HG02884 (cell line): ENCODE measurements at regions not wholly inside any gene's neighbourhood (a gene's known extent, or its start where the extent isn't known, plus 50 kb on each side); places are given as distances from the start of the nearest gene placed in this dataset.
"Not testable (repeated sequence)": the region's sequence is repeated elsewhere in the genome, so short reads cannot be mapped to it uniquely, and the experiment has no call there.

Source experiments
- ATAC-seq: cut with Tn5 transposase; IDR thresholded peaks from one replicate; pipeline ENCODE4 v1.9.1; 2021; ENCODE audit warnings: mild to moderate bottlenecking, moderate library complexity; ENCODE audit not compliant: unreplicated experiment

DNA sequence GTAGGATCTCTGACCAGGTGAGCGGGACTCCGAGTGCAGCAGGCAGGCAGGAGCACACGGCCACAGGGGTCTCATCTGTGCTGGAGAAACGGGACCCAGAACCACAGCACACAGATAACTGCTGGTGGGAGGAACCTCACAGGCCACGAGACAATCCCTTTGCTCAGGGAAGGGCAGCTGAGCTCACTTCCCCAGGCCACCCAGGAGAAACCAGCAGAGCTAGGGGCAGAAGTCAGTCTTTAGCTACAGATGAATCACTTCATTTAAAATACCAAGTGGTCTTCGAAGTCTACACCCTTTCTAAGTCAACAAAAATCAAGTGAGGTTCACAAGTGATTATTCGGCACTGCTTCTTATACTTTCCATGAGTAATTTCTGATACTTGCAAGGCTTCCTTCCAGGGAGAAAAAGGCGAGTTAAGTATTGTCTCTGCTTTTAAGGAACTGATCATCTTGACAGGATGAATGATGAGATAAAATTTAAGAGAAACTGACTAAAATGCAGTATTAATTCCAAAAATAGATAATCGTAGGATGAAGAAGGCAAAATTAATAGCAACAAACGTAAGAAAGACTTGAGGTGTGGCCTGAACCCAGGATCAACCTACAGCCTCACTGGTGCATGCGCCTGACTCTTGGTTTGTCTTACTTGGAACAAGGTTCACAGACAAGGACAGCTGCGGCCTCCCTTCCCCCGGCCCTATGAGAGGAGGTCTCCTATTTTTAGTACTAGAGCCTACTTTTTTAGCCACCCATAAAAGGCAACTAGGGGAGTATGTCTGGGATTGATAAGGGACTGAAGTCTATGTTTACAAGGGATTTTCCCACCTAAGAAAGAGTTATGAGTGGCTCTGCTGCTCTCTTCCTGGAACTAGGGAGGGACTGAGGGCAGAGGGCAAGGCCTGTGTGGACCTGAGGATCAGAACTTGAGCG lies 233.6 kb downstream of the TTLL2 start:
- no peak for ATAC-seq

DNA sequence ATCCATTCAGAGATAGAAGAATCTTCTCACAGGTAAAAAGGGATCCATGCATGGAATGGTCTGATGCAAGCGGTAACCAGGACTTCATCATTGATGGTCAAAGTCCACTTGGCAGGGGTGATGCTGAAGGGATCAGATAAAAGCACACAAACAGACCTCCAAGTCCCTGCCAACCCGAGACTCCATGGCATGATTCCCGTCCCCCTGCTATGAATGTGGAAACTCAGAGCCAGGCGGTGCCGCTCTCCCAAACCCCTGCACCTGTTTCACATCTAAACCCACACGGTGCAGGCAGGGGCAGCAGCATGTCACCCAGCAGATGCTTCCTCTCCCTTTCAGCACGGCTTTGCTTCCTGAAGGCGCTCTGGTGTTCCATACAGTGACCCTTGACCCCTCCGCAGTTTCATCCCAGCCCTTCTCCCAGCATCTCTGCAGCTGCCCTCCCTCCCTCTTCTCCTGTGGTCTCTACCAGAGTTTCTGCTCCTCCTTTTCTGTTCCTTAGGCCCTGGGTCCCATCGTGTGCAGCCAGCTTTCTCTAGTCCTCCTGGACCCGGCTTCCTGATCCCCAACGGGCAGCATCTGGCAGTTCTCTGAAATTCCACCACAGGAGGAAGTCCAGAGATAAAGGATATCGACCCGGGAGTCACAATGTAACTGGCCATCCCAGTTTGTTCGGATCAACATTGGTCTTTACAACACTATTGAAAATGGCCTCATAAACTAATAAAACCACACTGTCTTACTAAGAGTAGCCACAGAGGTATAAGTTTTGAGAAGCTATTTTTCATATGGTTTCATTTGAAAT lies 235.0 kb downstream of the TTLL2 start:
- no peak for ATAC-seq

DNA sequence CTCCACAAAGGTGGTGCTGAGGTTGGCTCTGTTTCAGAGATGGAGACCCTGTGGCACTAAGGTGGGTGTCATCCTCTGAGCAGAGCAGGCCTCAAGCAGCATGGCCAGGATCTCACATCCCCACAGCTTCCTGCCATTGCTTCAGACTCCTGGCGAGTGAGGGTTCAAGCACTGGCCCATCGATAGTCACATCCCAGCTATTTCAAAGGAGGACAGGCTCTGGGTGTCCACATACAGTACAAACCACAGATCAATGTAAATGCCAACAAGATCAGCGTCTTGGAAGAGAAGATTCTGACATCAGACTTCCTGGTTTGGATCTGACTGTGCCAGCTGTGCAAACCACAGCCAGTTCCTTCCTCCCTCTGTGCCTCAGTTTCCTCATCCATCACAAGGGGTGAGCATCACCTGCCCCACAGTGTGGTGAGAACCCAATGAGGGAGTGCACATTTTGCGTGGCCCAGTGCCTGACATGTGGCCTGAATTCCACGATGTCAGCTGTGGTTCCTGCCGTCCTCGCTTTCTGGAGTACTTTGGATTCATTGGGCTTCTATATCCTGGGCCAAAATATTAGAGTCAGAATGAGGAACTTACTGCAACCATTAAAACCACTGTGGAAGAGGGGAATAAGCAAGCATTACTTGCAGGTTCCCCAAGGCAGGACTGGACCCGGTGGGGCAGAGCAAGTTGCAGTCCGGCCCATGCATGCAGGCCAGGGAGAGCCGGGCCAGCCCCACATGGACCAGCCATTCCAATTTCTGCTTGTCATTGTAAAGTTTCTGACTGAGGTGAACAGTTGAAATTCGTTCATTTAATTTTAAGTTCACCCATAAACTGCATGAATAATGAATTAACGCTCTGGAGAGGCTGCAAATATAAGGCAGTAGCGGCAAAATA lies 236.0 kb downstream of the TTLL2 start:
- ATAC-seq, result no peak

DNA sequence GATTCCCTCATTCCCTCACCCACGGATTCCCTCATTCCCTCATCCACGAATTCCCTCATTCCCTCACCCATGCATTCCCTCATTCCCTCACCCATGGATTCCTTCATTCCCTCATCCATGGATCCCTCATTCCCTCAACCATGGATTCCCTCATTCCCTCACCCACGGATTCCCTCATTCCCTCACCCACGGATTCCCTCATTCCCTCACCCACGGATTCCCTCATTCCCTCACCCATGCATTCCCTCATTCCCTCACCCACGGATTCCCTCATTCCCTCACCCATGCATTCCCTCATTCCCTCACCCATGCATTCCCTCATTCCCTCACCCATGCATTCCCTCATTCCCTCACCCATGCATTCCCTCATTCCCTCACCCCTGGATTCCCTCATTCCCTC lies 238.0 kb downstream of the TTLL2 start:
- ATAC-seq, result not testable (repeated sequence)

DNA sequence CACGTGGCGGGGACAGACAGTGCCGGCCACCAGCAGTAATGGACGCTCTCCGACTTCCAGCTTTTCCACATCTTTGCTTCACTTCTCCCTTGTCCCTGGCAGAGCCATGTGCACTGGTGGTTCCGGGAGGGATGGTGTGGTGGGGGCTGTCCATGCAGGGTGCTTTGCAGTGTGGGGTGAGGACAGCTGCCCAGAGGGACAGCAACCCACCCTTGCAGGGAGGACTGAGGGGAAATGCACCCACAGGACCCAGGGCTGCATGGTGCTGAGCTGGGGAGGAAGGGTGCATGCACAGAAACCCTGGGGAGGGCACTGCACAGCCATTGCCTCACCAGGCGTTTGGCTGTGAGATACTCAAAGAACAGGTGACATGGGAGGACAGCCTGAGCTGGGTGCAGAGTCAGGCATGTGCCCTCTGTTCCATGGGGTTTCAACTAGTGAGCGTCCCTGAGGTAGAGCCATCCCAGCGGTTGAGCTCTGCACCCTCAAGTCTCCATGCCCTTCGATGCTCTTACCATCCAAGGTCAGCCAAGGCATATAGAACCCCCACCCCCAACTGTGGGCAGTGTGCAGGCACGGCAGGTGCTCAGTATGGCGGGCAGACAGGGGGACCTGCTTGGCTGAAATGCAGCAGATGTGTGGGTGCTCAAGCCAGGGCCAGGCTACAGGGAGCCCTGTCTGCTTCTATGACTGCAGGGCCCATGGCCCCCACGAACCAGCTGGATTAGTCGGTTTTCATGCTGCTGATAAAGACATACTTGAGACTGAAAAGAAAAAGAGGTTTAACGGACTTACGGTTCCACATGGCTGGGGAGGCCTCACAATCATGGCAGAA lies 239.7 kb downstream of the TTLL2 start:
- ATAC-seq, result no peak

DNA sequence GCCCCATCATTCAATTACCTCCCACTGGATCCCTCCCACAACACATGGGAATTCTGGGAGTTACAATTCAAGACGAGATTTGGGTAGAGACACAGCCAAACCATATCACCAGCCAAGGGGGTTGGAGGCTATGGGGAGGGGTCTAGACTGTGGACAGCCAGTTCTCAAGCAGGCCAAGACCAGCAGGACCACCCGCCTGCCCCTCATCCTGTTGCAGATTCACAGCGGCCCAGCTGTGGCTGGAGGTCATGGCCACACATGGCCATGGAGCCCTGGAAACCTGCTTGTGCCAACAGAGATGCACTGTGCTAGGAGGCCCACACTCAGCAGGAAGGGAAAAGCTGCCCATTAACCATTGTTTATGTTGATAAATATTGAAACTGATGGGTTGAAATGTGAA lies 240.5 kb downstream of the TTLL2 start:
- ATAC-seq, result no peak

DNA sequence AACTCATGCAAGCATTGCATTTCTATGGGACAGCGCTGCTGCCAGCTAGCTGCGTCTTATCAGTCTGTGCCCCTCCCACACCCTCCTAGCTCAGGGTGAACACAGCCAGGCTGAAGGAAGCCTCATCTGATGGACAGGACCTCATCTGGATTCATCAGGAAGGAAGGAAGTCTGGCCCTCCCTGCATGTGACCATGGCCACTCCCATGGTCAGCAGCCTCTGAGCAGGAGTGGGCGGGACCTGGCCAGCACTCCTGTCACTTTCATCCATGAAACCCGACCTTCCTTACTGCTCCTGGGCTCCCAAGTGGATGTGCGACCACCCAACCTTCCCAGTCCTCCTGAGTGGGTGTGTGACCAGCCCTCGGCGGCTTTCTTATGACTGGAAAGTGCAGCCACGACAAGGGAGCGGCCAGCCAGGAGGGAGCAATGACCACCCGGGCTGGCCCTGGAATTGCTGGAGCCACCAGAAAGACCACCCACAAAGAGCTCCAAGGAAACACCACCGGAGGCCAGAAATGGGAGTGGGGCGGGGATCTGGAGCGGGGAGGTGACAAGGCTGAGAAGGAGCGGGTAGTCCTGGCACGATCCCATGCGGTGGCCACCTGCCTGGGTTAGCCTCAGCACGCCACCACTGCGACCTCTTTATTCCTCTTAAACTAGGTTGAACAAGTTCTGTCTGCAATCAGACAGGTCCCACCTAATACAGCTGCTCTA lies 241.2 kb downstream of the TTLL2 start:
- ATAC-seq, result no peak

DNA sequence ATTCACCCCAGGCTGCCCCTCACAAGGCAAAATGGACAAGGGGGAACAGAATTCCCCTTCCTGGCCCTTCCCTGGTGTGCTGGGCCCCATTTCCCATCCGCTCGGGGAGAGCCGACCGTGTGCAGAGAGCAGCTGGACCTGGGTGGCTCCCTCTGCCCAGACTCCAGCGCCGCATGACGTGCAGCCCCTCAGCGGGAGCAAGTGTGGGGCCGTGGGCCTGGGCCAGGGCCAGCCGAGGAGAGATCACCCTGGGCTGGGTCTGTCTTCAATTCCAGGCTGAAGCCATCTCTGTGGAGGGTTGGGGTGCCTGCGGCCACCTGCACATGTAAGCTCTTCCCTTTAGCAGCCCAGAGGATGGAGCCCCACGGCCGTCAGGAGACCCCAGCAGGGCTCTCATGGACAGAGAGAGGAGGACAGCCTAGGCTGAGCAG lies 241.8 kb downstream of the TTLL2 start:
- no peak for ATAC-seq

DNA sequence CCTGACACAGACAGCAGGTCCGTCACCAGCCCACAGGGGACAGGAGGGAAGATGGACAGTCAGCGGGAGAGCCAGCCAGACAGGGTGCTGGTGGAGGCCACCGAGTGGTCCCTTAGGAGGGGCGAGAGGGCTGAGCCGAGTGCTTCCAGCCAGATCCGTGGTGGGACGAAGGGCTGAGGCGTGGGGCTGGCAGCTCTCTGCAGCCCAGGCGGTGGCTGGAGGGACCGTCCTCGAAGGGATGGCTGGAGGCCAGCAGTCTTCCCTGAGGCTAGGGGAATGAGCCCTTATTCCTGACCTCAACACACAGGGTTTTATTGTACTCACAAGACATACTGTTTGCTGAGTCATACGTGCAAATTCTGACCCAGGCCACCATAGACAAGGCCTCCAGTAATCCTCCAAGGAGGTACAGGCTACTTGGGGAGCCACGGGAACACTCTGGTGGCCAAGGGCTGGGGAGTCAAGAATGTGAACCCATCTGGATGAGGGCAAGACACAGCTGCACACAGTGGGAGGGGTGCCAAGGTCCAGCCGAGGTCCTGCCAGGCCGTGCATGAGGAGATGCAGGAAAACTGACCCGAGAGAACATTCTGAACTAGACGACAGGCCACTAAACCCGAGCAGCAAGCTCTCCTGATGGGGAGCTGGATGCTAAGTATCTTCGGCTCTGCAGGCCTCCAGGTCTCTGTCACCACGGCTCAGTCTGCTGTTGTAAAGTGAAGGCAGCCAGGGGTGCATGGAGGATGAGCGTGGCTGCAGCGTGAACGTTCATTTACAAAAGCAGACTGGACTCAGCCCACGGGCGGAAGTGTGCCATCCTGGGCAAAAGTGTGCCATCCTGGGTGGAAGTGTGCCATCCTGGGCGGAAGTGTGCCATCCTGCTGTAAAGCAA lies 242.5 kb downstream of the TTLL2 start:
- ATAC-seq, result no peak

DNA sequence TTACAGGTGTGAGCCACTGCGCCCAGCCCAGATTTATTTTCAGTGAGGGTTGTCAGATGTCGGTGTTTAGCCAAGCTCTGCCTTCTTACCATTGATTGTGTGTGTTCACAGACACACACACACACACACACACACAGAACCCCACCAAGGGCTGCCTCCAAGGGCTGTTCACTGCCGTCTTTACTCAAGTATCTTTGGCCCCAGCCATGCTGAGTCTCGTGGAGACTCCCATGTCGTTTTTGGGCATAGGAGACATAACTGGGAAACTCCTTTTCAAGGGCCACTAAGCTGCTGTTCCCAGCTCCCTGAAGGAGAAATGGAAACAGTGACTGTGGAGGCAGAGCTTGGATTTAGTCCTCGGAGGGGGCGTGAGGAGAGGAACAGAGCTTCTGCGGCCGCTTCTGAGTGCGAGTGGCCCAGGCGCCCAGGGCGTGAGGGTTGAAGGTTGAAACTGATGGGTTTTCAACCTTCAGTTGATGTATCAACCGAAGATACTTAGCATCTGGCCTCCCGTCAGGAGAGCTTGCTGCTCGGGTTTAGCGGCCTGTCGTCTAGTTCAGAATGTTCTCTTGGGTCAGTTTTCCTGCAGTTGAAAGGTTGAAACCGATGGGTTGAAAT lies 243.6 kb downstream of the TTLL2 start:
- ATAC-seq, result no peak

DNA sequence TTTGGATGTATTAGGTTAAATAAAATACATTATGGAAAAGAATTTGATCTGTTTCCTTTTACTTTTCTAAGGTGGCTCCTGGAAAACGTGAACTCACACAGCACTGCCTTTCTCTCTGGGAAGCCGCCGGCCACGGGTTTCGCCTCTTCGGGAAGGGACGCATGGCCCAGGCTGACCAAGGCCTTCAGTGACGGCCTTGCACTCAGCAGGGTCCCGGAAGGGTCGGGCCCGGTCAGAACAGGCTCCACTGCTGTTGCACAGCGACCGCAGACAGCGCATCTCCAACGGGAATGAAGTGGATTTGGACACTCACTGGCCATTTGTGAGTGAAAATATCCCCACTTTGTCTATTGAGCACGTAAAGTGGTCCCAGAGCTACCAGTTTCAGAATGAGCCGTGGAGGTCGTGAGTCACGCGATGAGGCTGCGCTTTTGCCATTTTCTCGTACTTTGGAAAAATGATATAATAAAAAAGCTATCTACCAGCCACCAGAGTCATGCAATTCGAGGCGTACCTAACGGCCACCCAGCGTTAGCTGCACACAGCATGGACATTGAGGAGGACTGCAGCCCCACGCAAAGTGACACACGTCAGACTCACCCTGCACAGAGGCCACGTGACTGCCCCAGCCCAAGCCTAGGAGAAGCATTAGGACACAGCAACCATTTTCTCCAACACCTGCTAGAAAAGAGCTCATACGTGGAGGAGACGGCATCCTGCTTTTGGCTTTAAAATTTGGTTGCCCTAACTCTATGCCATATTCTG lies 244.3 kb downstream of the TTLL2 start:
- no peak for ATAC-seq

DNA sequence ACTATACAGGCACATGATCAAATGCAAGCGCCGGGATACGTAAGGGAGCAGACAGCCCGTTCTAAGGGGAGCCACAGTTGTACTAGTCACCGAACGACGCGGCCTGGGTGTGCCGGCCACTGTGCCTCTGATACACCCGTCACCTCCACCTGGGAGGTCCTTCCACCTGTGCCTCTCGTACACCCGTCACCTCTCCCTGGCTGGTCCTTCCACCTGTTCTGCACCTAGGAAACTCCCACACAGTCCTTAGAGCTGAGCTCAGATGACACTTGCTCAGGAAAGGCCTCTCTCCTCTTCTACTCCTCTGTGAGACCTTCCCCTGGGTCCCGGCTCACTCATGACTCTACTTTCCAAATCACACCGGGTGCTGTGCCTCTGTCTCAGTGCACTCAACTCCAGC lies 245.0 kb downstream of the TTLL2 start:
- no peak for ATAC-seq

DNA sequence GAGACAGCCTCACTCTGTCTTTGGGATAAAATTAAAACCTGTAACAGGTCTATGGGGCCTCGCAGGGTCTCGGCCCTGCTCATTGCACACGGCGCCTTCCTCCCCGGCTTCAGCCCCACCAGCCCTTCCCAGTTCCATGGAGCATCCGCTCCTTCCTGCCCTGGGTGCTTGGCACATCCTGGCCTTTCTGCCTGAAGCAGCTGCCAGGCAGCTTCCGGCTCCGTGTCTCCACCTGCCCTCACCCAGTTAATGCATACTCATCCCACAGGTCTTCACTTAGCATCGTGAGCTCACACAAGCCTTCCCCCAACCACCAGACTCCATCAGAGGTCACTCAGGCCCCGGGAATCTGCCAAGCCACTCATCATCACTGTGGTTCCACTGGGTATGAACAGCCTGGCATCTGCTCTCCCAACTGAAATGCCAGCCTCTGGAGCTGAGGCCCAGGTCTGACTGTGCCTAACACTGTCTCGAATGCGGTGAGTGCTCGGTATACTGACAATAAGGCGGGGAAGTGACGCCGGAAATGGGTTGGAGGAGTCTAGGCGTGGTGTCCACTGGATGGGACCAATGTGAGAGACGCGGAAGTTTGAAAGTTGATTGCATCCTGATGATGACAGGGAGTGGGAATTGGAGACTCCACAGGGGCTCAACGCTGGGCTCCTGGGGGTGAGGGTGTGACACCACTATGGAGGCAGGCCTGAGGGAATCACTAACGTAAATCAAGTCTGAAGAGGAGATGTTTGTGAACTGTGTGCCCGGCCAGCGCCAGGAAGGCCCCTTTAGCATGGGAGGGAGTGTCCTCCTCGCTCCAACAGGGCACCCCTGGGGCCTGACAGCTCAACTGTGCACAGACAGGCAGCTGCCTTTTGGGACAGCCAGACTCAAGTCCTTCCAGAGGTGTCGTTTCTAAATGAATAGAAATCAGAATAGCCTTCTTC lies 245.8 kb downstream of the TTLL2 start:
- no peak for ATAC-seq

DNA sequence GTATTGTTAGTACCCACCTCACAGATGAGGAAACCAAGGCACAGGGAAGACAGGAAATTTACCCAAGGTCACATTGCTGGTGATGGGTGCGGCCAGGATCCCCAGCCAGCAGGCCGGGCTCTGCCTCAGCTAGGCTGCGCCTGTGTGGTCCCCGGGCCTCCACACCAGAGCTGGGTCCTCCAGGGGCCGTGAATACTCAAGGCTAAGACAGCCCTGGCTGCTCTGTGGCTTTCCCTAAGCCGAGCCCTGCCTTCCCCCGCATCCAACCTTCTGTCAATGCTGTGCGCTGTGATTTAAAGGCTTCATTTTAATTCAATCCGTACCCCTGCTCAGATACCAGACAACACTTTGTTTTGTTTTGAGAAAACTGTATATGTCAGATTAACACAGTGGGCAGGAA lies 246.7 kb downstream of the TTLL2 start:
- ATAC-seq, result no peak

DNA sequence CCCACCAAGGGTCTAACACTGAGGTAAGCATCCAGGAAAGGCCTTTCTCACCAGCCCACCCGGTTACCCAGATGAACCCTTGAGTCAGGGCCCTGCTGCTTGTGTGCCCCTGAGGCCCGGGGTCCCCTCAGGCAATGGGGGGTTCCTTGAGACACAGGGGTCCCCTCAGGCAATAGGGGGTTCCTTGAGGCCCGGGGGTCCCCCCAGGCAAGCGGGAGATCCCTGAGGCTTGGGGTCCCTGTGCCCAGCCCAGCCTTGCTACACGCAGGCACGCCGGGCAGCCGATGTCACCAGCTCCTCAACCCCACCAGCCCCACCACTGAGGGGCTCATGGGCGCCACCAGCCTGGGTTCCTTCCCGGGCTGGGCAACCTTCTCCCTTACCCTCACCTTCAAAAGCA lies 247.2 kb downstream of the TTLL2 start:
- ATAC-seq, result no peak

DNA sequence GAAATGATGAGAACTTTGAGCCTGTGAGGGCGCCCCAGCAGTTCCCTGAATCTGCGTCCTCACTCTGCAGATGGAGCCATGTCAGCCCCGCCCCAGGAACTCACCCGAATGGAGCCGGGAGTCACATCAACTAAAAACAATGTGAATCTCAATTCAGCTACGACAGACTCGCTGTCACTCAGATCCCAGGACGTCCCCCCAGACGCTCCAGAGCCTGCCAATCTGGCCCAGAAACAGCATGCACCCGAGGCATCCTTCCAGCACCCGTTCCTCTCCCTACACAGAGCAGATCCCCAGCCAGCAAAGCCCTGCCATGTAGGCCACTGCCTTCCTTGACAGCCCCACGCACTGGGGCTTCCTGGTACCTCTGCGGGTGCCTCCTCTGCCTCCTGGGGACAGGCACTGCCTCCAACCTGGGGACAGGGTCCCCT lies 248.0 kb downstream of the TTLL2 start:
- ATAC-seq, result no peak
